K562 (cell line): ENCODE measurements at regions not wholly inside any gene's neighbourhood (a gene's known extent, or its start where the extent isn't known, plus 50 kb on each side); places are given as distances from the start of the nearest gene placed in this dataset.

Source experiments
- ATAC-seq: fragments of 200-7000 bp; cut with Tn5 transposase; 3 replicates; pipeline ENCODE4 v1.9.1; 2020; ENCODE audit warnings: moderate library complexity
- BruUV-seq: library from RNA; stranded (reverse); fragments of 400-500 nt; replicated peaks from 2 replicates; lab custom pipeline; 2021; lab: Mats Ljungman, UMichigan
- CTCF ChIA-PET: fragments of 300-600 bp; formaldehyde crosslinking; extraction: SDS; loops from one replicate; lab custom pipeline; 2021; ENCODE audit warnings: low intra/inter-chr PET ratio; lab: Yijun Ruan, JAX
- POLR2A ChIA-PET: fragments of 300-600, 350-650 bp; sonication (Branson Sonifier 250); formaldehyde crosslinking; extraction: SDS; loops from one replicate; lab custom pipeline; 2021; ENCODE audit warnings: antibody characterized with exemption, inconsistent platforms; lab: Yijun Ruan, JAX
- DNase-seq, 4 experiments: peaks; one replicate each; pipeline versions ENCODE4 v3.0.0 to v3.0.0-alpha.2; 2011 to 2018; ENCODE audit warnings: low spot score in 3 of 4, mixed read lengths in 3 of 4; ENCODE audit errors: extremely low read depth in 1 of 4
- FAIRE-seq: peaks from 2 replicates; lab custom pipeline; 2011; peaks lifted over from hg19 to GRCh38; lab: Jason Lieb, UNC
- H2AFZ ChIP-seq: 2 replicates; pipeline ENCODE4 v1.6.0; 2011; ENCODE audit warnings: low read depth, low read length, control low read depth, inconsistent platforms
- H3K27ac ChIP-seq: fragments of 200-600 bp; 3 replicates; pipeline ENCODE4 v1.8.0; 2011; ENCODE audit warnings: low read depth, mild to moderate bottlenecking, control low read depth, inconsistent platforms, low read length, moderate library complexity, mixed read lengths; ENCODE audit errors: extremely low read depth
- H3K27me3 ChIP-seq, 2 experiments: fragments of 300-600 bp in 1 of 2; 2 replicates in 1 of 2; 3 replicates in 1 of 2; pipeline versions ENCODE4 v1.6.0 to v1.8.0; 2011; ENCODE audit warnings: inconsistent platforms in 2 of 2, low read length in 2 of 2, mild to moderate bottlenecking in 1 of 2, mixed read lengths in 1 of 2, moderate library complexity in 1 of 2; ENCODE audit not compliant: control insufficient read depth in 2 of 2, insufficient read depth in 2 of 2
- H3K36me3 ChIP-seq: fragments of 300-600 bp; 3 replicates; pipeline ENCODE4 v1.8.0; 2011; ENCODE audit warnings: mild to moderate bottlenecking, low read length, inconsistent platforms; ENCODE audit not compliant: control insufficient read depth, insufficient read depth
- H3K4me1 ChIP-seq, 2 experiments: fragments of 200-600 bp in 1 of 2; replicated peaks in 1 of 2; 2 replicates in 1 of 2; 3 replicates in 1 of 2; pipeline versions ENCODE4 v1.5.1 to v1.8.0; 2011; ENCODE audit warnings: inconsistent platforms in 2 of 2, low read length in 2 of 2, mild to moderate bottlenecking in 1 of 2, mixed read lengths in 1 of 2, moderate library complexity in 1 of 2; ENCODE audit not compliant: control insufficient read depth in 2 of 2, insufficient read depth in 2 of 2
- H3K4me2 ChIP-seq: 2 replicates; pipeline ENCODE4 v1.6.1; 2011; ENCODE audit warnings: low read length, control low read depth, inconsistent platforms, mixed read lengths; ENCODE audit not compliant: insufficient read depth
- H3K4me3 ChIP-seq: fragments of 200-600 bp; sonication (generic), shearing (Covaris generic); 2 replicates; pipeline ENCODE4 v1.5.1; 2016; ENCODE audit warnings: control low read depth, inconsistent platforms
- H3K79me2 ChIP-seq: fragments of 200-600 bp; 3 replicates; pipeline ENCODE4 v1.8.0; 2011; ENCODE audit warnings: low read length, inconsistent platforms; ENCODE audit not compliant: control insufficient read depth, insufficient read depth
- H3K9ac ChIP-seq, 2 experiments: 2 replicates each; pipeline versions ENCODE4 v1.6.0 to v1.6.1; 2011; ENCODE audit warnings: low read depth in 2 of 2, low read length in 2 of 2, control low read depth in 1 of 2, inconsistent platforms in 1 of 2, mild to moderate bottlenecking in 1 of 2, mixed read lengths in 1 of 2; ENCODE audit not compliant: insufficient read depth in 1 of 2
- H3K9me1 ChIP-seq: one replicate; pipeline ENCODE4 v1.6.0; 2011; ENCODE audit warnings: inconsistent platforms, mild to moderate bottlenecking, low read length, moderate library complexity; ENCODE audit not compliant: control insufficient read depth, insufficient read depth
- H3K9me3 ChIP-seq: replicated peaks from 2 replicates; pipeline ENCODE4 v1.5.1; 2011; ENCODE audit warnings: low read depth, low read length, inconsistent platforms; ENCODE audit not compliant: control insufficient read depth, insufficient read depth
- H4K20me1 ChIP-seq: replicated peaks from 2 replicates; pipeline ENCODE4 v1.6.1; 2011; ENCODE audit warnings: low read length, inconsistent platforms, mixed read lengths; ENCODE audit not compliant: control insufficient read depth, insufficient read depth
- ARHGAP35 ChIP-seq: fragments of 450-650 bp; IDR thresholded peaks from 2 replicates; pipeline ENCODE4 v1.6.1; 2018; ENCODE audit not compliant: partially characterized antibody
- CSDE1 ChIP-seq, 2 experiments: fragments of 450-650 bp; IDR thresholded peaks; 2 replicates each; pipeline ENCODE4 v1.6.1; 2016; ENCODE audit warnings: mild to moderate bottlenecking in 1 of 2
- ESRRA ChIP-seq: fragments of 450-650 bp; IDR thresholded peaks from 2 replicates; pipeline ENCODE4 v1.6.1; 2014; ENCODE audit warnings: low read depth, mild to moderate bottlenecking, moderate library complexity, borderline replicate concordance
- MECOM ChIP-seq: fragments of 250-450 bp; sonication (Bioruptor Pico); IDR thresholded peaks from 2 replicates; pipeline ENCODE4 v1.8.0; 2022; ENCODE audit warnings: inconsistent platforms
- NEUROD1 ChIP-seq: fragments of 150-350 bp; IDR thresholded peaks from 2 replicates; pipeline ENCODE4 v1.6.1; 2014; ENCODE audit warnings: borderline replicate concordance, low read length, low read depth; ENCODE audit not compliant: partially characterized antibody
- PTBP1 ChIP-seq: fragments of 200-400 bp; formaldehyde crosslinking; IDR thresholded peaks from 2 replicates; pipeline ENCODE4 v1.6.1; 2017; ENCODE audit warnings: low read depth, low read length
- TRIM24 ChIP-seq, 2 experiments: fragments of 450-650 bp; IDR thresholded peaks; 2 replicates each; pipeline ENCODE4 v1.6.1; 2016
- WGBS: fragments of 100-300 bp; shearing (Covaris generic); methylation state at CpG from one replicate; pipeline ENCODE4 v1.1.6; 2016; ENCODE audit warnings: low coverage, mixed read lengths; ENCODE audit not compliant: insufficient coverage; ENCODE audit errors: missing lambda C conversion rate; 5-methylcytosine and 5-hydroxymethylcytosine counted together
- in situ Hi-C: fragments of 300-500 bp; cut with MboI; formaldehyde crosslinking; loops from 4 replicates; pipeline ENCODE4 v1.15.0; 2018; ENCODE audit warnings: inconsistent platforms, mixed read lengths
- intact Hi-C: fragments of 100-400 bp; cut with micrococcal nuclease; formaldehyde crosslinking; loops from 2 replicates; pipeline ENCODE4 v1.14.2; 2022
- TF ChIP-seq, protein P1 (sequence below), 3 experiments: fragments of 200-800 bp in 1 of 3; sonication (Bioruptor generic) in 1 of 3; sonication (generic) in 1 of 3; formaldehyde crosslinking in 1 of 3; IDR thresholded peaks; 2 replicates each; pipeline versions ENCODE4 v1.6.1 to v1.8.0; 2016 to 2022; ENCODE audit warnings: mild to moderate bottlenecking in 2 of 3, missing compliant biosample characterization in 2 of 3, missing genetic modification characterization in 2 of 3, missing genetic modification reagents in 1 of 3
- TF ChIP-seq, protein P2 (sequence below): fragments of 150-350 bp; conservative IDR thresholded peaks from 2 replicates; pipeline ENCODE4 v1.6.1; 2014; ENCODE audit warnings: low read length
- TF ChIP-seq, protein P3 (sequence below): fragments of 450-650 bp; IDR thresholded peaks from 2 replicates; pipeline ENCODE4 v1.6.1; 2016; ENCODE audit warnings: mild to moderate bottlenecking
- TF ChIP-seq, protein P4 (sequence below): IDR thresholded peaks from 2 replicates; pipeline ENCODE4 v1.6.1; 2011; ENCODE audit warnings: borderline replicate concordance, low read depth, mild to moderate bottlenecking, moderate library complexity, low read length; ENCODE audit not compliant: insufficient read depth, poor library complexity, severe bottlenecking
- TF ChIP-seq, protein P5 (sequence below): fragments of 250-450 bp; sonication (Bioruptor Pico); IDR thresholded peaks from 2 replicates; pipeline ENCODE4 v1.4.0; 2020; ENCODE audit warnings: borderline replicate concordance

DNA sequence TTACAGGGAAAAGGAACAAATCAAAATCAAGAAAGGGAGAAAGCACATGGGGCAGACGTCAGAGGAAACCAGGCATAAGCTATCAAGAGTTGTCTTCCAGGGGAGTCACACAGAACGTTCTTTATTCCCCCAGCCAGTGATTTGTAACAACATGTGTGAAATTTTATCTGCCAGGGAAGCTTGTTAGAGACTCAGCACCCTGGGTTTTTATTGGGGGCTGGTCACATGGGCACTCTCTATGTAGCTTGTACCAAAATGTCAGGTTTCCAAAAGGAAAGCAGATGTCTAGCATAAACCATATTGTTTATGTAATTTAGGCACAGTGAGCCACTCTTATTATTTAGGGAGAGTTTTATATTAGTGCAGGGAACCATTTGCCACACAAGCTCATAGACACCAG is 440.4 kb upstream of the DCN start:
- no peak overlapping the region for H3K4me3 ChIP-seq
- FAIRE-seq: peak; percentile 23
- WGBS: 34% methylated on average over 2 of the region's 2 CpGs
- peaks cover 0 to 9% of the 10 kb centered on the region in 2 experiments; a peak in 3 of 5 replicates for H3K4me1 ChIP-seq
- ATAC-seq: no peak
- no peak overlapping the region for H3K27ac ChIP-seq
- no peaks in the 10 kb centered on the region for H3K9me3 ChIP-seq
- ChIA-PET POLR2A (interaction anchor here (1.3 to 3.7 kb wide), 4 partner anchors 11 to 56 kb away, joined by 3 to 31 read pairs (median 5); no protein-coding TSS in a partner anchor), CTCF (no interaction called here)
- peaks cover 67% of the 10 kb centered on the region for H3K79me2 ChIP-seq
- no peaks in the 10 kb centered on the region for H4K20me1 ChIP-seq
- in situ Hi-C loops (no loop called here), intact Hi-C loops (no loop called here)
- DNase-seq: no peak
- H2AFZ ChIP-seq: no peak overlapping the region
- H3K4me2 ChIP-seq: no peak overlapping the region
- H3K9ac ChIP-seq: no peak overlapping the region
- H3K9me1 ChIP-seq: no peaks in the 10 kb centered on the region
- peaks cover 24% of the 10 kb centered on the region for H3K36me3 ChIP-seq
- BruUV-seq: no TSS peak
- H3K27me3 ChIP-seq: no peaks in the 10 kb centered on the region
- TF ChIP-seq, protein P1, sequence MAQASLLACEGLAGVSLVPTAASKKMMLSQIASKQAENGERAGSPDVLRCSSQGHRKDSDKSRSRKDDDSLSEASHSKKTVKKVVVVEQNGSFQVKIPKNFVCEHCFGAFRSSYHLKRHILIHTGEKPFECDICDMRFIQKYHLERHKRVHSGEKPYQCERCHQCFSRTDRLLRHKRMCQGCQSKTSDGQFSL (CRISPR knock-in tag; IDR thresholded peaks at IDR 0.05): no peak
- TF ChIP-seq, protein P1 (tag; IDR thresholded peaks at IDR 0.05): no peak
- TF ChIP-seq NEUROD1: no peak
- TF ChIP-seq PTBP1: no peak
- no peak for TF ChIP-seq MECOM (CRISPR knock-in tag)
- TF ChIP-seq TRIM24 (IDR thresholded peaks at IDR 0.05): no peak
- TF ChIP-seq, protein P2, sequence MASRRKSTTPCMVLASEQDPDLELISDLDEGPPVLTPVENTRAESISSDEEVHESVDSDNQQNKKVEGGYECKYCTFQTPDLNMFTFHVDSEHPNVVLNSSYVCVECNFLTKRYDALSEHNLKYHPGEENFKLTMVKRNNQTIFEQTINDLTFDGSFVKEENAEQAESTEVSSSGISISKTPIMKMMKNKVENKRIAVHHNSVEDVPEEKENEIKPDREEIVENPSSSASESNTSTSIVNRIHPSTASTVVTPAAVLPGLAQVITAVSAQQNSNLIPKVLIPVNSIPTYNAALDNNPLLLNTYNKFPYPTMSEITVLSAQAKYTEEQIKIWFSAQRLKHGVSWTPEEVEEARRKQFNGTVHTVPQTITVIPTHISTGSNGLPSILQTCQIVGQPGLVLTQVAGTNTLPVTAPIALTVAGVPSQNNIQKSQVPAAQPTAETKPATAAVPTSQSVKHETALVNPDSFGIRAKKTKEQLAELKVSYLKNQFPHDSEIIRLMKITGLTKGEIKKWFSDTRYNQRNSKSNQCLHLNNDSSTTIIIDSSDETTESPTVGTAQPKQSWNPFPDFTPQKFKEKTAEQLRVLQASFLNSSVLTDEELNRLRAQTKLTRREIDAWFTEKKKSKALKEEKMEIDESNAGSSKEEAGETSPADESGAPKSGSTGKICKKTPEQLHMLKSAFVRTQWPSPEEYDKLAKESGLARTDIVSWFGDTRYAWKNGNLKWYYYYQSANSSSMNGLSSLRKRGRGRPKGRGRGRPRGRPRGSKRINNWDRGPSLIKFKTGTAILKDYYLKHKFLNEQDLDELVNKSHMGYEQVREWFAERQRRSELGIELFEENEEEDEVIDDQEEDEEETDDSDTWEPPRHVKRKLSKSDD: no peak
- TF ChIP-seq, protein P3, sequence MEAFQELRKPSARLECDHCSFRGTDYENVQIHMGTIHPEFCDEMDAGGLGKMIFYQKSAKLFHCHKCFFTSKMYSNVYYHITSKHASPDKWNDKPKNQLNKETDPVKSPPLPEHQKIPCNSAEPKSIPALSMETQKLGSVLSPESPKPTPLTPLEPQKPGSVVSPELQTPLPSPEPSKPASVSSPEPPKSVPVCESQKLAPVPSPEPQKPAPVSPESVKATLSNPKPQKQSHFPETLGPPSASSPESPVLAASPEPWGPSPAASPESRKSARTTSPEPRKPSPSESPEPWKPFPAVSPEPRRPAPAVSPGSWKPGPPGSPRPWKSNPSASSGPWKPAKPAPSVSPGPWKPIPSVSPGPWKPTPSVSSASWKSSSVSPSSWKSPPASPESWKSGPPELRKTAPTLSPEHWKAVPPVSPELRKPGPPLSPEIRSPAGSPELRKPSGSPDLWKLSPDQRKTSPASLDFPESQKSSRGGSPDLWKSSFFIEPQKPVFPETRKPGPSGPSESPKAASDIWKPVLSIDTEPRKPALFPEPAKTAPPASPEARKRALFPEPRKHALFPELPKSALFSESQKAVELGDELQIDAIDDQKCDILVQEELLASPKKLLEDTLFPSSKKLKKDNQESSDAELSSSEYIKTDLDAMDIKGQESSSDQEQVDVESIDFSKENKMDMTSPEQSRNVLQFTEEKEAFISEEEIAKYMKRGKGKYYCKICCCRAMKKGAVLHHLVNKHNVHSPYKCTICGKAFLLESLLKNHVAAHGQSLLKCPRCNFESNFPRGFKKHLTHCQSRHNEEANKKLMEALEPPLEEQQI: no peak
- no peak for TF ChIP-seq ARHGAP35
- TF ChIP-seq, protein P4, sequence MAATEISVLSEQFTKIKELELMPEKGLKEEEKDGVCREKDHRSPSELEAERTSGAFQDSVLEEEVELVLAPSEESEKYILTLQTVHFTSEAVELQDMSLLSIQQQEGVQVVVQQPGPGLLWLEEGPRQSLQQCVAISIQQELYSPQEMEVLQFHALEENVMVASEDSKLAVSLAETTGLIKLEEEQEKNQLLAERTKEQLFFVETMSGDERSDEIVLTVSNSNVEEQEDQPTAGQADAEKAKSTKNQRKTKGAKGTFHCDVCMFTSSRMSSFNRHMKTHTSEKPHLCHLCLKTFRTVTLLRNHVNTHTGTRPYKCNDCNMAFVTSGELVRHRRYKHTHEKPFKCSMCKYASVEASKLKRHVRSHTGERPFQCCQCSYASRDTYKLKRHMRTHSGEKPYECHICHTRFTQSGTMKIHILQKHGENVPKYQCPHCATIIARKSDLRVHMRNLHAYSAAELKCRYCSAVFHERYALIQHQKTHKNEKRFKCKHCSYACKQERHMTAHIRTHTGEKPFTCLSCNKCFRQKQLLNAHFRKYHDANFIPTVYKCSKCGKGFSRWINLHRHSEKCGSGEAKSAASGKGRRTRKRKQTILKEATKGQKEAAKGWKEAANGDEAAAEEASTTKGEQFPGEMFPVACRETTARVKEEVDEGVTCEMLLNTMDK: no peak
- TF ChIP-seq, protein P5, sequence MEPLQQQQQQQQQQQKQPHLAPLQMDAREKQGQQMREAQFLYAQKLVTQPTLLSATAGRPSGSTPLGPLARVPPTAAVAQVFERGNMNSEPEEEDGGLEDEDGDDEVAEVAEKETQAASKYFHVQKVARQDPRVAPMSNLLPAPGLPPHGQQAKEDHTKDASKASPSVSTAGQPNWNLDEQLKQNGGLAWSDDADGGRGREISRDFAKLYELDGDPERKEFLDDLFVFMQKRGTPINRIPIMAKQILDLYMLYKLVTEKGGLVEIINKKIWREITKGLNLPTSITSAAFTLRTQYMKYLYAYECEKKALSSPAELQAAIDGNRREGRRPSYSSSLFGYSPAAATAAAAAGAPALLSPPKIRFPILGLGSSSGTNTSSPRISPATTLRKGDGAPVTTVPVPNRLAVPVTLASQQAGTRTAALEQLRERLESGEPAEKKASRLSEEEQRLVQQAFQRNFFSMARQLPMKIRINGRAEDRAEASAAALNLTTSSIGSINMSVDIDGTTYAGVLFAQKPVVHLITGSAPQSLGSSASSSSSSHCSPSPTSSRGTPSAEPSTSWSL (CRISPR knock-in tag): no peak
- no peak for TF ChIP-seq CSDE1 (IDR thresholded peaks at IDR 0.05)
- TF ChIP-seq ESRRA: no peak
